ENCODE measurements at regions not wholly inside any gene's neighbourhood (a gene's known extent, or its start where the extent isn't known, plus 50 kb on each side); places are given as distances from the start of the nearest gene placed in this dataset.
"Not testable (repeated sequence)": the region's sequence is repeated elsewhere in the genome, so short reads cannot be mapped to it uniquely, and the experiment has no call there.

- no peak for DNase-seq
- H3K27ac Mint-ChIP-seq = no peak overlapping the region
- no peaks in the 10 kb centered on the region for H3K36me3 Mint-ChIP-seq
- no peak for ATAC-seq
- no peaks in the 10 kb centered on the region for H3K4me1 Mint-ChIP-seq
- H3K27me3 Mint-ChIP-seq = peaks cover 5% of the 10 kb centered on the region
- H3K9me3 Mint-ChIP-seq (ENCODE audit: low read depth) = peaks cover 10% of the 10 kb centered on the region
- no peak overlapping the region for H3K4me3 Mint-ChIP-seq
- CTCF ChIA-PET = no interaction called here
Observed at GRCh38 chr10:61225939-61226338, 227.2 kb downstream of the TMEM26 start.

GRCh38 chr10:61223576-61223975 lies 229.6 kb downstream of the TMEM26 start:
- peaks cover 3% of the 10 kb centered on the region for H3K27me3 Mint-ChIP-seq
- no peaks in the 10 kb centered on the region for H3K36me3 Mint-ChIP-seq
- H3K9me3 Mint-ChIP-seq (ENCODE audit: low read depth) = peaks cover 10% of the 10 kb centered on the region
- no peak overlapping the region for H3K4me3 Mint-ChIP-seq
- H3K27ac Mint-ChIP-seq = no peak overlapping the region
- DNase-seq (no peak), ATAC-seq (no peak)
- CTCF ChIA-PET = no interaction called here
- H3K4me1 Mint-ChIP-seq = no peaks in the 10 kb centered on the region

GRCh38 chr10:61219696-61220095 lies 233.5 kb downstream of the TMEM26 start:
- ATAC-seq = no peak
- CTCF ChIA-PET = no interaction called here
- Mint-ChIP-seq H3K4me1 (no peaks in the 10 kb centered on the region), H3K27me3 (peaks cover 3% of the 10 kb centered on the region), H3K36me3 (no peaks in the 10 kb centered on the region), H3K9me3 (ENCODE audit: low read depth) (no peaks in the 10 kb centered on the region), H3K4me3 (no peak overlapping the region), H3K27ac (no peak overlapping the region)
- DNase-seq = no peak

GRCh38 chr10:61217851-61218565 lies 235.2 kb downstream of the TMEM26 start:
- peaks cover 3% of the 10 kb centered on the region for H3K27me3 Mint-ChIP-seq
- no peak for DNase-seq
- ATAC-seq = no peak
- no peaks in the 10 kb centered on the region for H3K9me3 Mint-ChIP-seq (ENCODE audit: low read depth)
- H3K36me3 Mint-ChIP-seq = no peaks in the 10 kb centered on the region
- no peak overlapping the region for H3K4me3 Mint-ChIP-seq
- H3K4me1 Mint-ChIP-seq = no peaks in the 10 kb centered on the region
- no peak overlapping the region for H3K27ac Mint-ChIP-seq
- CTCF ChIA-PET = no interaction called here

- Mint-ChIP-seq H3K27me3 (no peaks in the 10 kb centered on the region), H3K4me1 (no peaks in the 10 kb centered on the region), H3K27ac (no peak overlapping the region), H3K4me3 (no peak overlapping the region), H3K36me3 (no peaks in the 10 kb centered on the region), H3K9me3 (ENCODE audit: low read depth) (no peaks in the 10 kb centered on the region)
- CTCF ChIA-PET = no interaction called here
- ATAC-seq (no peak), DNase-seq (no peak)
Observed at GRCh38 chr10:61215246-61215645, 237.9 kb downstream of the TMEM26 start.

- no peaks in the 10 kb centered on the region for H3K27me3 Mint-ChIP-seq
- H3K4me3 Mint-ChIP-seq = no peak overlapping the region
- no peak overlapping the region for H3K27ac Mint-ChIP-seq
- DNase-seq (no peak), ATAC-seq (no peak)
- no peaks in the 10 kb centered on the region for H3K36me3 Mint-ChIP-seq
- CTCF ChIA-PET = no interaction called here
- H3K4me1 Mint-ChIP-seq = no peaks in the 10 kb centered on the region
- no peaks in the 10 kb centered on the region for H3K9me3 Mint-ChIP-seq (ENCODE audit: low read depth)
Observed at GRCh38 chr10:61211468-61211867, 241.7 kb downstream of the TMEM26 start.

GRCh38 chr10:61197057-61197456 lies 253.1 kb upstream of the RHOBTB1 start:
- Mint-ChIP-seq H3K27ac (no peak overlapping the region), H3K4me1 (no peaks in the 10 kb centered on the region), H3K27me3 (no peaks in the 10 kb centered on the region), H3K9me3 (ENCODE audit: low read depth) (no peaks in the 10 kb centered on the region), H3K36me3 (no peaks in the 10 kb centered on the region), H3K4me3 (no peak overlapping the region)
- DNase-seq (no peak), ATAC-seq (no peak)
- CTCF ChIA-PET = no interaction called here

GRCh38 chr10:61195211-61195610 lies 251.2 kb upstream of the RHOBTB1 start:
- no peaks in the 10 kb centered on the region for H3K4me1 Mint-ChIP-seq
- H3K27me3 Mint-ChIP-seq = no peaks in the 10 kb centered on the region
- CTCF ChIA-PET = no interaction called here
- no peaks in the 10 kb centered on the region for H3K36me3 Mint-ChIP-seq
- H3K27ac Mint-ChIP-seq = no peak overlapping the region
- no peak overlapping the region for H3K4me3 Mint-ChIP-seq
- no peak for DNase-seq
- H3K9me3 Mint-ChIP-seq (ENCODE audit: low read depth) = no peaks in the 10 kb centered on the region
- no peak for ATAC-seq

GRCh38 chr10:61192589-61192988 lies 248.6 kb upstream of the RHOBTB1 start:
- DNase-seq, H3K27me3 Mint-ChIP-seq, ATAC-seq: not testable (repeated sequence)

GRCh38 chr10:61192042-61192441 lies 248.1 kb upstream of the RHOBTB1 start:
- H3K9me3 Mint-ChIP-seq (ENCODE audit: low read depth) = no peaks in the 10 kb centered on the region
- no peak overlapping the region for H3K27ac Mint-ChIP-seq
- no peaks in the 10 kb centered on the region for H3K27me3 Mint-ChIP-seq
- H3K4me1 Mint-ChIP-seq = no peaks in the 10 kb centered on the region
- CTCF ChIA-PET = no interaction called here
- DNase-seq = no peak
- ATAC-seq = no peak
- no peaks in the 10 kb centered on the region for H3K36me3 Mint-ChIP-seq
- H3K4me3 Mint-ChIP-seq = no peak overlapping the region

More at GRCh38 chr10:61192589-61192988, 248.6 kb upstream of the RHOBTB1 start:
- H3K36me3 Mint-ChIP-seq; CTCF ChIA-PET; H3K9me3 Mint-ChIP-seq (ENCODE audit: low read depth); H3K4me3 Mint-ChIP-seq; H3K4me1 Mint-ChIP-seq; H3K27ac Mint-ChIP-seq: not testable (repeated sequence)

GRCh38 chr10:61189912-61190311 lies 245.9 kb upstream of the RHOBTB1 start:
- ATAC-seq (no peak), DNase-seq (no peak)
- Mint-ChIP-seq H3K27ac (no peak overlapping the region), H3K27me3 (no peaks in the 10 kb centered on the region), H3K4me3 (no peak overlapping the region), H3K9me3 (ENCODE audit: low read depth) (no peaks in the 10 kb centered on the region), H3K4me1 (no peaks in the 10 kb centered on the region), H3K36me3 (no peaks in the 10 kb centered on the region)
- CTCF ChIA-PET = interaction anchor here (1.1 kb wide), 1 partner anchor 49 kb away, joined by 3 read pairs; no protein-coding TSS in a partner anchor

- ATAC-seq (no peak), DNase-seq (no peak)
- no peak overlapping the region for H3K4me3 Mint-ChIP-seq
- H3K4me1 Mint-ChIP-seq = no peaks in the 10 kb centered on the region
- no peak overlapping the region for H3K27ac Mint-ChIP-seq
- no peaks in the 10 kb centered on the region for H3K27me3 Mint-ChIP-seq
- no peaks in the 10 kb centered on the region for H3K9me3 Mint-ChIP-seq (ENCODE audit: low read depth)
- H3K36me3 Mint-ChIP-seq = no peaks in the 10 kb centered on the region
- CTCF ChIA-PET = no interaction called here
Observed at GRCh38 chr10:61188691-61189090, 244.7 kb upstream of the RHOBTB1 start.

- no peak for ATAC-seq
- H3K4me1 Mint-ChIP-seq = no peaks in the 10 kb centered on the region
- H3K36me3 Mint-ChIP-seq = no peaks in the 10 kb centered on the region
- CTCF ChIA-PET = no interaction called here
- no peak overlapping the region for H3K4me3 Mint-ChIP-seq
- H3K27me3 Mint-ChIP-seq = no peaks in the 10 kb centered on the region
- no peaks in the 10 kb centered on the region for H3K9me3 Mint-ChIP-seq (ENCODE audit: low read depth)
- no peak for DNase-seq
- no peak overlapping the region for H3K27ac Mint-ChIP-seq
Observed at GRCh38 chr10:61188101-61188500, 244.1 kb upstream of the RHOBTB1 start.

GRCh38 chr10:61187601-61188000 lies 243.6 kb upstream of the RHOBTB1 start:
- no peaks in the 10 kb centered on the region for H3K4me1 Mint-ChIP-seq
- CTCF ChIA-PET = no interaction called here
- H3K36me3 Mint-ChIP-seq = no peaks in the 10 kb centered on the region

GRCh38 chr10:61186408-61186807 lies 242.4 kb upstream of the RHOBTB1 start:
- H3K36me3 Mint-ChIP-seq = no peaks in the 10 kb centered on the region
- no peaks in the 10 kb centered on the region for H3K4me1 Mint-ChIP-seq
- no peak overlapping the region for H3K27ac Mint-ChIP-seq
- ATAC-seq (no peak), DNase-seq (no peak)
- no peaks in the 10 kb centered on the region for H3K9me3 Mint-ChIP-seq (ENCODE audit: low read depth)
- no peaks in the 10 kb centered on the region for H3K27me3 Mint-ChIP-seq
- CTCF ChIA-PET = no interaction called here
- H3K4me3 Mint-ChIP-seq = no peak overlapping the region

More at GRCh38 chr10:61187601-61188000, 243.6 kb upstream of the RHOBTB1 start:
- no peak overlapping the region for H3K27ac Mint-ChIP-seq
- no peaks in the 10 kb centered on the region for H3K9me3 Mint-ChIP-seq (ENCODE audit: low read depth)
- no peak for DNase-seq
- no peaks in the 10 kb centered on the region for H3K27me3 Mint-ChIP-seq
- ATAC-seq = no peak
- H3K4me3 Mint-ChIP-seq = no peak overlapping the region
